ENCODE measurements at regions not wholly inside any gene's neighbourhood (a gene's known extent, or its start where the extent isn't known, plus 50 kb on each side); places are given as distances from the start of the nearest gene placed in this dataset.

DNA sequence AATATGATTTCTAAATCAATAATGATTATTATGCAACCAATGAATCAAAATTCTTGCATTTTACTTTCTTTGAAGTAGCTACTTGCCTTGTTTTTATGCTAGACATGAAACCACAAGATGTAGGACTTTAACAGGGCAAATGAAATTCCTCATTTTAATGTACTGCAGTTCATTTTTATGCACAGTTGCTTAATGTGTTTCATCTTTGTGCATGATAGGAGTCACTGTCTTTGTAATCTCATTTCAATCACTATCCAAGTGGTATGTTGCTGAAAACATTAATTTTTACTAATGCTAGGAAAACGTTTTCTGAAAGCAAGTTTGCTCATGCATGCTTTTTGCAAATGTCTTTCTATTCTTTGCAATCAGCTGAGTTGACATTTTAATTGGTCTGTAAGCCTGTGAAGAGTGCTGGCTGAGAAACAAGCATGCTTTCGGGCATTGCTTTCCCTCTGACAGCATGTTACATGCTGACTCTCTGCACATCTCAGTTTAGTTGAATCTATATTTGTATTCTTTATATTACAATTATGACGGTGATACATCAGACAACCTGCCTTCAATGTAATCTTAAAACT, 535.0 kb upstream of the CDH18 start:
- no peak overlapping the region for H3K4me3 ChIP-seq (replicated peaks in 1 of 2; ENCODE audit: low read depth in 2 of 2, low read length in 2 of 2)
- TF ChIP-seq, protein P1, sequence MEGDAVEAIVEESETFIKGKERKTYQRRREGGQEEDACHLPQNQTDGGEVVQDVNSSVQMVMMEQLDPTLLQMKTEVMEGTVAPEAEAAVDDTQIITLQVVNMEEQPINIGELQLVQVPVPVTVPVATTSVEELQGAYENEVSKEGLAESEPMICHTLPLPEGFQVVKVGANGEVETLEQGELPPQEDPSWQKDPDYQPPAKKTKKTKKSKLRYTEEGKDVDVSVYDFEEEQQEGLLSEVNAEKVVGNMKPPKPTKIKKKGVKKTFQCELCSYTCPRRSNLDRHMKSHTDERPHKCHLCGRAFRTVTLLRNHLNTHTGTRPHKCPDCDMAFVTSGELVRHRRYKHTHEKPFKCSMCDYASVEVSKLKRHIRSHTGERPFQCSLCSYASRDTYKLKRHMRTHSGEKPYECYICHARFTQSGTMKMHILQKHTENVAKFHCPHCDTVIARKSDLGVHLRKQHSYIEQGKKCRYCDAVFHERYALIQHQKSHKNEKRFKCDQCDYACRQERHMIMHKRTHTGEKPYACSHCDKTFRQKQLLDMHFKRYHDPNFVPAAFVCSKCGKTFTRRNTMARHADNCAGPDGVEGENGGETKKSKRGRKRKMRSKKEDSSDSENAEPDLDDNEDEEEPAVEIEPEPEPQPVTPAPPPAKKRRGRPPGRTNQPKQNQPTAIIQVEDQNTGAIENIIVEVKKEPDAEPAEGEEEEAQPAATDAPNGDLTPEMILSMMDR (IDR thresholded peaks at IDR 0.05; ENCODE audit: low read depth, low read length) = no peak
- no peak for DNase-seq (ENCODE audit: low read depth in 2 of 2)

DNA sequence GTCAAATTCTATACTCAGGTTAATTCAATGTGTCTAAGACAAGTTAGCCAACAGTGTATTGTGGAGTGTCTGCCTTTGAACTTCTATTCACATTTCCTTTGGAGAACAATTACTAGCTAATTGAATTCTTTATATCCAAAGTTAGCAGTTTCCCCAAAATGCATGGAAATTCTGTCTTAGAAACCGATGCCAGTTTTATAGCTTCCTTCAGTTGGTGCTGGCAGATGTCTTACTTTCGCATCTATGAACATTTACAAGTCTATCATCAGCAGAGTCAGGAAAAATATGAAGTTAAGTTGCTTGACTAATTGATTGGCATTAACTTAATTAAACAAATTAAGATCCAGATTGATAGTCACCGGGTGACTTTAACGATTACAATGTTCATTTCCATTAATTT, 527.6 kb upstream of the CDH18 start:
- no peak for DNase-seq (ENCODE audit: low read depth in 2 of 2)
- H3K4me3 ChIP-seq (replicated peaks in 1 of 2; ENCODE audit: low read depth in 2 of 2, low read length in 2 of 2) = no peak overlapping the region
- TF ChIP-seq, protein P1 (IDR thresholded peaks at IDR 0.05; ENCODE audit: low read depth, low read length) = no peak

DNA sequence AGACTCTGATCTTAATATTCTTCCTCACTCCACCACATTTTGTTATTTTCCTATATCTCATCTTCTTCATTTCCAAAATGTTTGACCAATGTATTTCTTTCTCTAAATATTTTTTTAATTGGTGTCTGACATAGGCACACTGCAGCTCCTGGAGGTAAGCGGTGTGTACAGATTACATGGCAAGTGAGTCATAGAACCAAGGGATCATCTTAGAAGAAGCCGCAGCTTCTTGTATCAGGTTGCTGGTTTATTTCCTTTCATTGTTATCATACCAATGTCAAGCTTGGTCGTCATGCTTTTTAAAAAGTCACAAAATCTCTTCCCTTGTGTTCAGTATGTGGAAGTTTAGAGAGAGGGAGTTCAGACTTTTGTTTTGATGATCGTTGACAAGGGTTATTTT, 526.1 kb upstream of the CDH18 start:
- H3K4me3 ChIP-seq (replicated peaks in 1 of 2; ENCODE audit: low read depth in 2 of 2, low read length in 2 of 2) = no peak overlapping the region
- DNase-seq (ENCODE audit: low read depth in 2 of 2) = no peak
- TF ChIP-seq, protein P1 (IDR thresholded peaks at IDR 0.05; ENCODE audit: low read depth, low read length) = no peak

DNA sequence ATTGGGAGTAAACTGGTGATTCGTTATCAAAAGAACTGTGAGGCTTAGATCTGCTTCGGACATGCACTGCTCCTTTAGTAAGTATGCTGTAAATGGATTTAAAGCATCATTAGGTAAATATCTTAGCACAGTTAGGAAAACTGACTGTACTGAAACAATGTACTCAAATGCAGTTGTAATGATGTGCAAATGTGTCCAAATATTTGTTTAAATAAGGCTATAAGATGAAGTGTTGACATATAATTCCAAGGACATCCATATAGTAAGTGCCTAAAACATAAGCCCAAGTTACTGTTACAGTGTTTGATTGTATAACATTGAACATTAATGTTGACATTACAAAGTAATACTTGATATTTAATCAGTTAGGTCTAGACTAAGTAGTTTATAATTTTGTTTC, 512.5 kb upstream of the CDH18 start:
- TF ChIP-seq, protein P1 (IDR thresholded peaks at IDR 0.05; ENCODE audit: low read depth, low read length) = no peak
- H3K4me3 ChIP-seq (replicated peaks in 1 of 2; ENCODE audit: low read depth in 2 of 2, low read length in 2 of 2) = no peak overlapping the region
- DNase-seq (ENCODE audit: low read depth in 2 of 2) = no peak

DNA sequence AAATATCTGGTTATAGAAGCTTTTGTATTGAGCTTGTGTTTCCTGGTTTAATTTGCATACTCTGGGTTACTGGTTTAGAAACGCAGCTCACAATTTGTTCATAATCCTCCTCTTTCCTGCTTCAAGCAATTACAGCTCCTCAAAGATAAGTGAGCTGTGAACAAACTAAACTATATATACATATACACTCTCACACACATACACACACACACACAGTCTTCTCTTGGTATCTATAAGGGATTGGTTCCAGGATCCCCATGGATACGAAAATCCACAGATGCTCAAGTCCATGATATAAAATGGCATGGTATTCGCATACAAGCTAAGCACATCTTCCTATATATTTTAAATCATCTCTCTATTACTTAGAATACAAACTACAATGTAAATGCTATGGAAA, 510.9 kb upstream of the CDH18 start:
- H3K4me3 ChIP-seq (replicated peaks in 1 of 2; ENCODE audit: low read depth in 2 of 2, low read length in 2 of 2) = no peak overlapping the region
- no peak for DNase-seq (ENCODE audit: low read depth in 2 of 2)
- TF ChIP-seq, protein P1 (IDR thresholded peaks at IDR 0.05; ENCODE audit: low read depth, low read length) = no peak

DNA sequence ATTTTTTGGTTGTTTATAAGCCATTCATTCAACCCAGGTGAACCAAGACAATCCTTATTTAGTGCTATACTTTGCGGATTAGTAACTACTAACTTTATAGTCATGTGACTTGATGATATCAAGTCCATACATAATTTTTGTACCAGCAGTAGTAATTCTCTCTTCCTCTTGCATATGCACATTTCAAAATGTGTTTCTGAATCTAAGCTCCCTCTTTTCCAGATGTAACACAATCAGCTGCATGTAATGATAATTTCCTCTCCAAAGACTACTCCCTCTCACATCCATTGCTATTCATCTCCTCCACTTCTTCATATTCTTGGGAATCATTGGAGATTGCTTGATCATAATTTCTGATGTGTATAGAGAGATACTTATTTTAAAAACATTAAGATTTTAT, 510.1 kb upstream of the CDH18 start:
- DNase-seq (ENCODE audit: low read depth in 2 of 2) = no peak
- TF ChIP-seq, protein P1 (IDR thresholded peaks at IDR 0.05; ENCODE audit: low read depth, low read length) = no peak
- no peak overlapping the region for H3K4me3 ChIP-seq (replicated peaks in 1 of 2; ENCODE audit: low read depth in 2 of 2, low read length in 2 of 2)

DNA sequence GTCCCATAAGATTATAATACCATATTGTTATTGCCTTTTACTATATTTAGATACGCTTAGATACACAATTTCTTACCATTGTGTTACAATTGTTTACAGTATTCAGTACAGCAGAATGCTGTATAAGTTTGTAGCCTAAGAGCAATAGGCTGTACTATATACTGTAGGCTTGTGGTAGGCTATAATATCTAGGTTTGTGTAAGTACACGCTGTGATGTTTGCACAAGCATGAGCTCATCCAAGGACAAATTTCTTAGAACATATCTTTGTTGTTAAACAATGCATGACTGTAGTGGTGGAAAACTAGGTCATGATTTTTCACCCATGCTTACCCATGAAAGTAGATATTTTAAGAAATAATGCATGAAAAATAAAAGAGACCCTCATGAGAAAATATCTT, 509.4 kb upstream of the CDH18 start:
- no peak overlapping the region for H3K4me3 ChIP-seq (replicated peaks in 1 of 2; ENCODE audit: low read depth in 2 of 2, low read length in 2 of 2)
- TF ChIP-seq, protein P1 (IDR thresholded peaks at IDR 0.05; ENCODE audit: low read depth, low read length) = no peak

More for the DNA sequence above, 509.4 kb upstream of the CDH18 start:
- DNase-seq (ENCODE audit: low read depth in 2 of 2) = no peak
